HepG2 (cell line): ENCODE measurements at regions not wholly inside any gene's neighbourhood (a gene's known extent, or its start where the extent isn't known, plus 50 kb on each side); places are given as distances from the start of the nearest gene placed in this dataset.

Source experiments
- AHDC1 ChIP-seq: sonication (generic); formaldehyde crosslinking; IDR thresholded peaks from 2 replicates; pipeline ENCODE4 v1.5.1; 2020; ENCODE audit warnings: mild to moderate bottlenecking, missing genetic modification reagents, borderline replicate concordance
- BCLAF1 ChIP-seq: fragments of 450-650 bp; IDR thresholded peaks from 2 replicates; pipeline ENCODE4 v1.6.1; 2017; ENCODE audit warnings: mild to moderate bottlenecking
- BORCS8-MEF2B ChIP-seq: sonication (generic); formaldehyde crosslinking; IDR thresholded peaks from 2 replicates; pipeline ENCODE4 v1.8.0; 2022; ENCODE audit warnings: mild to moderate bottlenecking, missing genetic modification reagents
- HNRNPUL1 ChIP-seq: fragments of 200-400 bp; formaldehyde crosslinking; IDR thresholded peaks from 2 replicates; pipeline ENCODE4 v1.6.1; 2017; ENCODE audit warnings: low read depth, mild to moderate bottlenecking, low read length, moderate library complexity
- NFAT5 ChIP-seq: sonication (generic); formaldehyde crosslinking; IDR thresholded peaks from 2 replicates; pipeline ENCODE4 v1.4.0; 2020; ENCODE audit warnings: missing genetic modification reagents
- NFYC ChIP-seq: IDR thresholded peaks from 2 replicates; pipeline ENCODE4 v1.6.1; 2016; ENCODE audit warnings: missing genetic modification reagents, missing compliant biosample characterization
- TAF1 ChIP-seq: sonication (generic); formaldehyde crosslinking; IDR thresholded peaks from 2 replicates; pipeline ENCODE4 v1.4.0; 2020; ENCODE audit warnings: missing genetic modification reagents
- TARDBP ChIP-seq: sonication (generic); formaldehyde crosslinking; IDR thresholded peaks from 2 replicates; pipeline ENCODE4 v1.8.0; 2022; ENCODE audit warnings: mild to moderate bottlenecking, missing genetic modification reagents
- YEATS4 ChIP-seq: sonication (generic); formaldehyde crosslinking; IDR thresholded peaks from 2 replicates; pipeline ENCODE4 v1.4.0; 2020; ENCODE audit warnings: missing genetic modification reagents, borderline replicate concordance
- ZFP91 ChIP-seq: sonication (generic); formaldehyde crosslinking; IDR thresholded peaks from 2 replicates; pipeline ENCODE4 v1.9.0; 2022; ENCODE audit warnings: missing genetic modification reagents, mild to moderate bottlenecking, borderline replicate concordance

- TF ChIP-seq TARDBP (CRISPR knock-in tag): peak; percentile 46; the same call in 1 of the 2 replicates
- no peak for TF ChIP-seq BORCS8-MEF2B (CRISPR knock-in tag)
- no peak for TF ChIP-seq HNRNPUL1
- TF ChIP-seq ZFP91 (CRISPR knock-in tag): no peak
- TF ChIP-seq TAF1 (CRISPR knock-in tag): no peak
- TF ChIP-seq NFYC (CRISPR knock-in tag): peak; percentile 11; the same call in 1 of the 2 replicates
- TF ChIP-seq AHDC1: peak; percentile 85
- no peak for TF ChIP-seq BCLAF1
- TF ChIP-seq YEATS4 (CRISPR knock-in tag): no peak
- TF ChIP-seq NFAT5: no peak
Measured at GRCh38 chrX:129139837-129140598, 383.3 kb downstream of the SMARCA1 start (continued).
